ENCODE measurements at regions not wholly inside any gene's neighbourhood (a gene's known extent, or its start where the extent isn't known, plus 50 kb on each side); places are given as distances from the start of the nearest gene placed in this dataset.

GRCh38 chr1:4557949-4558348, 96.5 kb upstream of the AJAP1 start:
- no peak overlapping the region for H3K27ac ChIP-seq (ENCODE audit: insufficient read depth, low read depth, low read length, poor library complexity, severe bottlenecking)
- no peaks in the 10 kb centered on the region for H3K4me1 ChIP-seq (ENCODE audit: control insufficient read depth, insufficient read depth, low read length)
- no peak overlapping the region for H3K4me3 ChIP-seq (ENCODE audit: insufficient read depth, low read depth, low read length)
- 86 to 87% methylated on average over 5 of the region's 5 CpGs for WGBS, 2 experiments
- no peaks in the 10 kb centered on the region for H3K36me3 ChIP-seq (ENCODE audit: control insufficient read depth, insufficient read depth, low read length)
- H3K27me3 ChIP-seq (ENCODE audit: control insufficient read depth, insufficient read depth, low read length, poor library complexity, severe bottlenecking) = no peaks in the 10 kb centered on the region
- no peaks in the 10 kb centered on the region for H3K9me3 ChIP-seq (ENCODE audit: control insufficient read depth, low read length)

DNA sequence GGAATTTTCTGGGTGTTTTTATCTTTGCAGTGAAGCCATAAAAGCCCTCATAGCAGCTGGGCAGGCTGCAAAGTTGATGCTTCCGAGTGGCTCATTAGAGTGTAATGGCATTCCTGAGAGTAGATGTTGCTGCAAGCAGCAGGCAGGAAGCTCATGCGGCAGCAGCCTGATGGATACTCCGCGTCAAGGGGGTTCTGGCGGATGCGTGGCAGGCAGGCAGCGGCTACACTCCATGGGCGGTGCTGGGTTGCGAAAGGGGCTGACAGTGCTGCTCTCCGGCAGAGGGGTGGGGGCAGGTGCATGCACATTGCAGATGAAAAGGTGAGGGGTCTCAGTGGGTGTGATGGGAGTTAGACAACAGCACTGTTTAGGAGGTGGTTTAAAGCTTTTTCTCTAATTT, 93.2 kb upstream of the AJAP1 start:
- no peaks in the 10 kb centered on the region for H3K27me3 ChIP-seq (ENCODE audit: control insufficient read depth, insufficient read depth, low read length, poor library complexity, severe bottlenecking)
- H3K27ac ChIP-seq (ENCODE audit: insufficient read depth, low read depth, low read length, poor library complexity, severe bottlenecking) = no peak overlapping the region
- WGBS, 2 experiments = 56 to 63% methylated on average over 10 of the region's 10 CpGs
- no peaks in the 10 kb centered on the region for H3K4me1 ChIP-seq (ENCODE audit: control insufficient read depth, insufficient read depth, low read length)
- H3K4me3 ChIP-seq (ENCODE audit: insufficient read depth, low read depth, low read length) = no peak overlapping the region
- H3K9me3 ChIP-seq (ENCODE audit: control insufficient read depth, low read length) = no peaks in the 10 kb centered on the region
- no peaks in the 10 kb centered on the region for H3K36me3 ChIP-seq (ENCODE audit: control insufficient read depth, insufficient read depth, low read length)

DNA sequence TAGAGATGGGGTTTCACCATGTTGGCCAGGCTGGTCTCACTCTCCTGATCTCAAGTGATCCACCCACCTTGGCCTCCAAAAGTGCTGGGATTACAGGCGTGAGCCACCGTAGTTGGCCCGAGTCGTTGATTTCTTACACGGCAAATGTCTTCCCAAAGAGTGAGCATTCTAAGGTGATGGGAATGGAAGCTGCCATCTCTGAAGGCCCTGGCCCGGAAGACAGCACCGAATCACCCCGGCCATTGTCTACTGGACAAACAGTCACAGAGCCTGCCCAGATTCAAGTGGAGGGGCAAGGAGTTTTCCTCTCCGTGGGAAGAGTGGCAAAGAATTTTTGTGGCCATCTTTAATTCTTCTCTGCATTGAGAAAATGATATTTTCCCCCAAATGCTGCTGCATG, 92.1 kb upstream of the AJAP1 start:
- no peak overlapping the region for H3K27ac ChIP-seq (ENCODE audit: insufficient read depth, low read depth, low read length, poor library complexity, severe bottlenecking)
- no peaks in the 10 kb centered on the region for H3K9me3 ChIP-seq (ENCODE audit: control insufficient read depth, low read length)
- H3K36me3 ChIP-seq (ENCODE audit: control insufficient read depth, insufficient read depth, low read length) = no peaks in the 10 kb centered on the region
- no peaks in the 10 kb centered on the region for H3K27me3 ChIP-seq (ENCODE audit: control insufficient read depth, insufficient read depth, low read length, poor library complexity, severe bottlenecking)
- WGBS, 2 experiments = 92 to 95% methylated on average over 9 of the region's 9 CpGs
- H3K4me3 ChIP-seq (ENCODE audit: insufficient read depth, low read depth, low read length) = no peak overlapping the region
- H3K4me1 ChIP-seq (ENCODE audit: control insufficient read depth, insufficient read depth, low read length) = no peaks in the 10 kb centered on the region

DNA sequence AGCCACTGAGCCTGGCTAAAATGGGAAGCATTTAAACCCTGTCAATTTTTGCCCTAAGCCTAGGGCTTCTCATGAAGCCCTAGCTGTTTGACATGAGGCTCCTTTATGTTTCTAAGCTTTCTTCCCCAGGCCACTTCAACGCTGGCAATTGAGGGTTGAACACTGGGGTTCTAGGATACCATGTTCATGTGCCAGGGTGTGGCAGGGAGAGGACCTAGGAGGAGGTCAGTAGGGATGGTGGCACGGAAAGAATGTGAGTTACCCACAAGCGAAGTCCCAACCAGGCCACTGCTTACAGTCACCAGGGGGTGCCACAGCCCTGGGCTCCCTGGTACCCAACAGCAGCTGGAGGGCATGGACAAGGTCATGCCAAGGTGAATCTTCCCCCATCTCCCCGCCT, 90.8 kb upstream of the AJAP1 start:
- no peaks in the 10 kb centered on the region for H3K36me3 ChIP-seq (ENCODE audit: control insufficient read depth, insufficient read depth, low read length)
- no peak overlapping the region for H3K27ac ChIP-seq (ENCODE audit: insufficient read depth, low read depth, low read length, poor library complexity, severe bottlenecking)
- WGBS, 2 experiments = 78 to 91% methylated on average over 4 of the region's 4 CpGs
- H3K27me3 ChIP-seq (ENCODE audit: control insufficient read depth, insufficient read depth, low read length, poor library complexity, severe bottlenecking) = no peaks in the 10 kb centered on the region
- H3K9me3 ChIP-seq (ENCODE audit: control insufficient read depth, low read length) = no peaks in the 10 kb centered on the region
- H3K4me3 ChIP-seq (ENCODE audit: insufficient read depth, low read depth, low read length) = no peak overlapping the region
- H3K4me1 ChIP-seq (ENCODE audit: control insufficient read depth, insufficient read depth, low read length) = no peaks in the 10 kb centered on the region

GRCh38 chr1:4564051-4564450, 90.4 kb upstream of the AJAP1 start:
- H3K9me3 ChIP-seq (ENCODE audit: control insufficient read depth, low read length) = no peaks in the 10 kb centered on the region
- no peak overlapping the region for H3K4me3 ChIP-seq (ENCODE audit: insufficient read depth, low read depth, low read length)
- H3K36me3 ChIP-seq (ENCODE audit: control insufficient read depth, insufficient read depth, low read length) = no peaks in the 10 kb centered on the region
- no peak overlapping the region for H3K27ac ChIP-seq (ENCODE audit: insufficient read depth, low read depth, low read length, poor library complexity, severe bottlenecking)
- no peaks in the 10 kb centered on the region for H3K27me3 ChIP-seq (ENCODE audit: control insufficient read depth, insufficient read depth, low read length, poor library complexity, severe bottlenecking)
- no peaks in the 10 kb centered on the region for H3K4me1 ChIP-seq (ENCODE audit: control insufficient read depth, insufficient read depth, low read length)
- WGBS, 2 experiments = 55 to 59% methylated on average over 10 of the region's 10 CpGs

DNA sequence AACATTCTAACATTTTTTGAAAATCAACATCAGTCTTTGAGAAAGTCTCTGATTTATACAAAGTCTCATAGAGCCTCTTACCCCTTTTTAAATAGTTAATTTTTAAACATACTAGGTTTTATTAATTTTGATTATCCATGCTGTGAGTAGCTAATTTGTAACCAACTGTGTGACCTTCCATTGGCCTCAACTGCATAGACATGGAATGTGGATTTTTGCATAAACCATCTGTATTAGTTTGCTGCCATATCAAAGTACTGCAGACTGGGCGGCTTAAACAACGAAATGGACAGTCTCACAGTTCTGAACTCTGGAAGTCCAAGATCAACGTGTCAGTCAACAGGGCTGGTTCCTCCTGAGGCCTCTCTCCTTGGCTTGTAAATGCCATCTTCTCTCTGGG, 89.2 kb upstream of the AJAP1 start:
- H3K36me3 ChIP-seq (ENCODE audit: control insufficient read depth, insufficient read depth, low read length) = no peaks in the 10 kb centered on the region
- no peak overlapping the region for H3K27ac ChIP-seq (ENCODE audit: insufficient read depth, low read depth, low read length, poor library complexity, severe bottlenecking)
- 92 to 97% methylated on average over 3 of the region's 3 CpGs for WGBS, 2 experiments
- no peak overlapping the region for H3K4me3 ChIP-seq (ENCODE audit: insufficient read depth, low read depth, low read length)
- H3K9me3 ChIP-seq (ENCODE audit: control insufficient read depth, low read length) = no peaks in the 10 kb centered on the region
- no peaks in the 10 kb centered on the region for H3K27me3 ChIP-seq (ENCODE audit: control insufficient read depth, insufficient read depth, low read length, poor library complexity, severe bottlenecking)
- no peaks in the 10 kb centered on the region for H3K4me1 ChIP-seq (ENCODE audit: control insufficient read depth, insufficient read depth, low read length)

- no peak overlapping the region for H3K4me3 ChIP-seq (ENCODE audit: insufficient read depth, low read depth, low read length)
- WGBS, 2 experiments = 79 to 83% methylated on average over 8 to 12 of the region's 12 CpGs
- H3K27me3 ChIP-seq (ENCODE audit: control insufficient read depth, insufficient read depth, low read length, poor library complexity, severe bottlenecking) = no peaks in the 10 kb centered on the region
- no peaks in the 10 kb centered on the region for H3K4me1 ChIP-seq (ENCODE audit: control insufficient read depth, insufficient read depth, low read length)
- H3K27ac ChIP-seq (ENCODE audit: insufficient read depth, low read depth, low read length, poor library complexity, severe bottlenecking) = no peak overlapping the region
- no peaks in the 10 kb centered on the region for H3K9me3 ChIP-seq (ENCODE audit: control insufficient read depth, low read length)
- H3K36me3 ChIP-seq (ENCODE audit: control insufficient read depth, insufficient read depth, low read length) = no peaks in the 10 kb centered on the region
Observed at GRCh38 chr1:4565801-4566449, 88.5 kb upstream of the AJAP1 start.

DNA sequence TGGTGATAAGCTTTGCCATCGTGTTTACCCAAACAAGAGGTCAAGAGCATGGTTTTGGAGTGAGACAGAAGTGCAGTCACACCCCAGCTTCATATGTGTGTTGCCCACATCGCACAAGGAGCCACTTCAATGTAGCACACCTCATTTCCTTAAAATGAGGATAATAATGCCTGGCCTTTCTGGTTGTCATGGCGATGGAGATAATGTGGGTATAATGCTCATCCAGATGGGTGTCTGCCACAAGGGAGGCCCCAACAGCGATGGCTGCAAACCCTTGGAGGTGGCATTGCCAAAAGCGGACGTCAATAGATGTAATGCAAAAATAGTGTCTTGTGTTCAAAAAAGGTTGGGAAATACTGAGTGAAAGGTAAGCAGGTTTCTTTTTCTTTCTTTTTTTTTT, 83.1 kb upstream of the AJAP1 start:
- Histone ChIP-seq H3K4me1 (ENCODE audit: control insufficient read depth, insufficient read depth, low read length) (no peaks in the 10 kb centered on the region), H3K27ac (ENCODE audit: insufficient read depth, low read depth, low read length, poor library complexity, severe bottlenecking) (no peak overlapping the region), H3K27me3 (ENCODE audit: control insufficient read depth, insufficient read depth, low read length, poor library complexity, severe bottlenecking) (no peaks in the 10 kb centered on the region), H3K9me3 (ENCODE audit: control insufficient read depth, low read length) (no peaks in the 10 kb centered on the region), H3K4me3 (ENCODE audit: insufficient read depth, low read depth, low read length) (no peak overlapping the region), H3K36me3 (ENCODE audit: control insufficient read depth, insufficient read depth, low read length) (no peaks in the 10 kb centered on the region)
- WGBS, 2 experiments = 92 to 97% methylated on average over 6 of the region's 6 CpGs

- Histone ChIP-seq H3K36me3 (ENCODE audit: control insufficient read depth, insufficient read depth, low read length) (no peaks in the 10 kb centered on the region), H3K27me3 (ENCODE audit: control insufficient read depth, insufficient read depth, low read length, poor library complexity, severe bottlenecking) (no peaks in the 10 kb centered on the region), H3K4me1 (ENCODE audit: control insufficient read depth, insufficient read depth, low read length) (no peaks in the 10 kb centered on the region), H3K9me3 (ENCODE audit: control insufficient read depth, low read length) (no peaks in the 10 kb centered on the region), H3K4me3 (ENCODE audit: insufficient read depth, low read depth, low read length) (no peak overlapping the region), H3K27ac (ENCODE audit: insufficient read depth, low read depth, low read length, poor library complexity, severe bottlenecking) (no peak overlapping the region)
- WGBS, 2 experiments = 70 to 74% methylated on average over 3 of the region's 3 CpGs
Observed at GRCh38 chr1:4573526-4573925, 80.9 kb upstream of the AJAP1 start.

- WGBS, 2 experiments = 47 to 70% methylated on average over 3 to 5 of the region's 5 CpGs
- H3K9me3 ChIP-seq (ENCODE audit: control insufficient read depth, low read length) = no peaks in the 10 kb centered on the region
Observed at GRCh38 chr1:4581807-4582206, 72.6 kb upstream of the AJAP1 start.

GRCh38 chr1:4584449-4584848, 70.0 kb upstream of the AJAP1 start:
- 95 to 98% methylated on average over 5 of the region's 5 CpGs for WGBS, 2 experiments
- Histone ChIP-seq H3K9me3 (ENCODE audit: control insufficient read depth, low read length) (no peaks in the 10 kb centered on the region), H3K4me1 (ENCODE audit: control insufficient read depth, insufficient read depth, low read length) (no peaks in the 10 kb centered on the region), H3K27me3 (ENCODE audit: control insufficient read depth, insufficient read depth, low read length, poor library complexity, severe bottlenecking) (no peaks in the 10 kb centered on the region), H3K27ac (ENCODE audit: insufficient read depth, low read depth, low read length, poor library complexity, severe bottlenecking) (no peak overlapping the region), H3K36me3 (ENCODE audit: control insufficient read depth, insufficient read depth, low read length) (no peaks in the 10 kb centered on the region), H3K4me3 (ENCODE audit: insufficient read depth, low read depth, low read length) (no peak overlapping the region)

More at GRCh38 chr1:4581807-4582206, 72.6 kb upstream of the AJAP1 start:
- Histone ChIP-seq H3K27ac (ENCODE audit: insufficient read depth, low read depth, low read length, poor library complexity, severe bottlenecking) (no peak overlapping the region), H3K4me1 (ENCODE audit: control insufficient read depth, insufficient read depth, low read length) (no peaks in the 10 kb centered on the region), H3K36me3 (ENCODE audit: control insufficient read depth, insufficient read depth, low read length) (no peaks in the 10 kb centered on the region), H3K27me3 (ENCODE audit: control insufficient read depth, insufficient read depth, low read length, poor library complexity, severe bottlenecking) (no peaks in the 10 kb centered on the region), H3K4me3 (ENCODE audit: insufficient read depth, low read depth, low read length) (no peak overlapping the region)
